OCI-LY7 (cell line): ENCODE measurements at regions not wholly inside any gene's neighbourhood (a gene's known extent, or its start where the extent isn't known, plus 50 kb on each side); places are given as distances from the start of the nearest gene placed in this dataset.

Experiments used
- CTCF ChIP-seq: fragments of 200-600 bp; sonication (generic); conservative IDR thresholded peaks from 2 replicates; pipeline ENCODE4 v1.5.1; 2014; ENCODE audit warnings: mild to moderate bottlenecking, antibody characterized with exemption, low read length, moderate library complexity, mixed read lengths
- EZH2phosphoT487 ChIP-seq: fragments of 200-600 bp; sonication (generic); IDR thresholded peaks from 2 replicates; pipeline ENCODE4 v1.6.1; 2018; ENCODE audit warnings: low read depth, borderline replicate concordance, mild to moderate bottlenecking, mixed run types, antibody characterized with exemption, low read length, moderate library complexity, mixed read lengths

DNA sequence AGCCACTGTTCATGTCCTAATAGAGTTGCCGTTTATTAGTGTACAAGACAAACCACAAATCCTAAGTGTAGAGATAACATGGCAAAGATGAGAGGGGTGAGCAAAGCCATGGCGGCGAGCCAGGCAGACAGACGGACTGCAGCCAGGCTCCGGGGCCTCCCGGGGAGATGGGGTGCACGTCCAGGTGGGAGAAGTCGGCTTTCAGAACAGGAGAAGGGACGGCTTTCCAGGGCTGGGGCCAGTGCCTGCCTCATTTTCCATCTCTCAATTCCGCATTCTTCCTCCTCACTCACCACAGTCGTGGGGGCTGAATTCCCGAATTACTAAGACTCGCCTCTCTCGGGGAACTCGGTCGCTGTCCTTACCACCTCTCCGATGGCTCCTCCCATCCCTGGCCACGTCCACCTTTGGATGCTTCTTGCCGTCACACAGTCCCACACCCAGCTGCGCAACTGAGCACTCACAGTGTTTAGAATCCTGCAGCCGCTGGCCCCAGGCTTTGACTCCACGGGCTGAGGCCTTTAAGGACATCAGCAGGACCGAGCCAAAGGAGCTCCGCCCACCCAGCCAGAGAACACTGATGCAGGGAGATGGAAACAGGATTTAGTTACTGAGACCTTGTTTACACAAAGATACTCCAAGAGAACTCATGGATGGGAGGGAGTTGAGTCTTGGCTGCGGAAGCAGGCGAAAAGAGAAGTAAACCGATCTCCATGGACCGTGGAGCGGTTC lies 59.7 kb downstream of the RNF112 start:
- TF ChIP-seq CTCF (no peak), EZH2phosphoT487 (no peak)
